Fibroblast of pulmonary artery (primary cell): ENCODE measurements at regions not wholly inside any gene's neighbourhood (a gene's known extent, or its start where the extent isn't known, plus 50 kb on each side); places are given as distances from the start of the nearest gene placed in this dataset.

Source experiments
- DNase-seq: peaks from one replicate; pipeline ENCODE4 v3.0.0-alpha.2; 2010; ENCODE audit warnings: low read depth
- H3K4me3 ChIP-seq: replicated peaks from 2 replicates; pipeline ENCODE4 v1.5.1; 2011; ENCODE audit warnings: low read depth, mild to moderate bottlenecking, control low read depth, low read length, moderate library complexity
- TF ChIP-seq, protein P1 (sequence below): IDR thresholded peaks from 2 replicates; pipeline ENCODE4 v1.5.1; 2011; ENCODE audit warnings: mild to moderate bottlenecking, control low read depth, low read length, inconsistent platforms; ENCODE audit errors: missing control alignments

DNA sequence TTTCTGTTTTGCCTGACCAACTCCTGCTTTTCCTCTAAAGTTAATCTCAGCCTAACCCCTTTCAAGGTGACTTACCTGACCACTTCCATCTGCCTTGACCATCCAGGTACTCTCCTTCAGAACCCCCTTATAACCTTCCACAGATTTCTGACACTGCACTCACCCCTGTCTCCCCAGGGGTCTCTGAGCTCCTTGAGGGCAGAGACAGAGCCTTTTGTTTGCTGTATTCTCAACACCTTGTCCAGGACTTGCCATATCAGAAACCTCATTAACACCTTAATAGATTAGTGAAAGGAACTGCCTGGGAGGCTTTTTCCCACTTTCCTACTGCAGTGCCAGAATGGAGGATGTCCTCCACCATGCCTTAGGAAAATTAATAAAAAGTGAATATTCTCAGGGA is 119.7 kb upstream of the SERPINE2 start:
- TF ChIP-seq, protein P1, sequence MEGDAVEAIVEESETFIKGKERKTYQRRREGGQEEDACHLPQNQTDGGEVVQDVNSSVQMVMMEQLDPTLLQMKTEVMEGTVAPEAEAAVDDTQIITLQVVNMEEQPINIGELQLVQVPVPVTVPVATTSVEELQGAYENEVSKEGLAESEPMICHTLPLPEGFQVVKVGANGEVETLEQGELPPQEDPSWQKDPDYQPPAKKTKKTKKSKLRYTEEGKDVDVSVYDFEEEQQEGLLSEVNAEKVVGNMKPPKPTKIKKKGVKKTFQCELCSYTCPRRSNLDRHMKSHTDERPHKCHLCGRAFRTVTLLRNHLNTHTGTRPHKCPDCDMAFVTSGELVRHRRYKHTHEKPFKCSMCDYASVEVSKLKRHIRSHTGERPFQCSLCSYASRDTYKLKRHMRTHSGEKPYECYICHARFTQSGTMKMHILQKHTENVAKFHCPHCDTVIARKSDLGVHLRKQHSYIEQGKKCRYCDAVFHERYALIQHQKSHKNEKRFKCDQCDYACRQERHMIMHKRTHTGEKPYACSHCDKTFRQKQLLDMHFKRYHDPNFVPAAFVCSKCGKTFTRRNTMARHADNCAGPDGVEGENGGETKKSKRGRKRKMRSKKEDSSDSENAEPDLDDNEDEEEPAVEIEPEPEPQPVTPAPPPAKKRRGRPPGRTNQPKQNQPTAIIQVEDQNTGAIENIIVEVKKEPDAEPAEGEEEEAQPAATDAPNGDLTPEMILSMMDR: no peak
- no peak for DNase-seq
- H3K4me3 ChIP-seq: no peak overlapping the region

DNA sequence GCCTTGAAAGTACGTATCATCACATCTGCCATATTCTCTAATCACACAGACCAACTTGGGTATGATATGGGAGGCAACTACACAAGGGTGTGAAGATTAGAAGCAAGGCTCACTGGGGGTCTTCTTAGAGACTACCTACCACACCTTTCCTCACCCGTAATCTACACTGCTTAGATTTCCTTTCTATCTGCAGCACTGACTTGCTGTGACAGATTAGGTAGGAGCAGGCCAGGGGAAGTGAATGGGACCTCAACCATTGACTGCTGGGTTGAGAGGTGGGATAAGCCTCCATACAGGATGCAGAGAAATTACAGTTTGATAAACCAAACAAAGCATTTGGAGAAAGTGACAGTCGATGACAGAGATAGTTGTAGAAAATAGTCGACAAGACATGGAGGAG is 119.0 kb upstream of the SERPINE2 start:
- TF ChIP-seq, protein P1: no peak

DNA sequence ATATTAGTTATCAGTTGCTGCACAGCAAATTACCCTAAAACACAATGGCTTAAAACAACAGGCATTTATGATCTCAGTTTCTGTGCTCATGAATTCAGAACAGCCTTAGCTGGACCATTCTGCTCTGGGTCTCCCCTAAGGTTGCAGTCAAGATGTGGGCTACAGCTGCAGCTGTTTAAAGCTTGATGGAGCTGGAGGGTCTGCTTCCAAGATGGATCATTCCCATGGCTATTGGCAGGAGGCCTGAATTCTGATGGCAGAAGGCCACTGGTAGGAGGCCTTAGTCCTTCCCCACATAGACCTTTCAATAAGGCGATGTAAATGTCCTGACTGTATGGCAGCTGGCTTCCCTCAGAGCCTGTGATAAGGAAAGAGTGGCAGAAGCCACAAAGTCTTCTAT is 118.6 kb upstream of the SERPINE2 start:
- H3K4me3 ChIP-seq: no peak overlapping the region
- TF ChIP-seq, protein P1: no peak
- DNase-seq: no peak

More for the DNA sequence above, 119.0 kb upstream of the SERPINE2 start:
- DNase-seq: no peak
- H3K4me3 ChIP-seq: no peak overlapping the region

DNA sequence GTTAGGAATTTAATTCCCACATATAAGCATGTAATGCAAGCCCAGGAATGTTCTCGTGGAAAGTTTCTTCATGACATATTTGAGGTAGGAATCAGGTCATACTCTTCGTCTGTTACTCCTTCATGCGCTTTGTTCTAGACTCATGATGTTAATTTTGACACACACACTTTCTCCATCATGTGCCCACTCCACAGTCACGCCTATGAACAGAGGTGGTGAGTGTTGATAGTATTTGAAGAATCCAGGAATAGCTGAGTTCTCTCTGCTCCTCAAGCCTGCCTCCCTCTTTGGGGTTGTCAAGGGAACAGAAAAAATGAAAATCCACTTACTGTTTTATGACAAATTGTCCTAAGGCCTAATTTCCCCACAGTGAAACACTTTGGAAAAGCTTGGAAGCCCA is 117.3 kb upstream of the SERPINE2 start:
- TF ChIP-seq, protein P1: no peak
- no peak overlapping the region for H3K4me3 ChIP-seq

DNA sequence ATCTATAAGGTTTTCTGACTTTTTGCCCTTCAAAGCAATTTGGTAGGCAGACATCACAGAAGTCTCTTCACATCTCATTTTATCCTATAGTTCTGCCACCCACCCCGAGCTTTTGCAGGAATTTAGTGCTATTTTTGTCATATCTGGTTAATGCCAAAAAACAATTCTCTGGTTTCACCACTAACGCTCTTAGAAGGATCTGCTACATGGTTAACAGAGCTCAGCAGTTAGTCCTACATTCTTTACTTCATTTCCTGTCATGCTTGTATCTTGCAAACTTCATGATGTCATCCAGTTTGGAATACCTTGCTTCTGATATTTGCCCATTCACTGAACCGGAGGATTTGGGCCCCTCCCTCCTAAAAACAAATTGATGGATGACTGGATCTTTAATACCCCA is 116.8 kb upstream of the SERPINE2 start:
- no peak overlapping the region for H3K4me3 ChIP-seq
- TF ChIP-seq, protein P1: no peak
- peak; percentile 67 for DNase-seq

More for the DNA sequence above, 117.3 kb upstream of the SERPINE2 start:
- peak; percentile 18 for DNase-seq

DNA sequence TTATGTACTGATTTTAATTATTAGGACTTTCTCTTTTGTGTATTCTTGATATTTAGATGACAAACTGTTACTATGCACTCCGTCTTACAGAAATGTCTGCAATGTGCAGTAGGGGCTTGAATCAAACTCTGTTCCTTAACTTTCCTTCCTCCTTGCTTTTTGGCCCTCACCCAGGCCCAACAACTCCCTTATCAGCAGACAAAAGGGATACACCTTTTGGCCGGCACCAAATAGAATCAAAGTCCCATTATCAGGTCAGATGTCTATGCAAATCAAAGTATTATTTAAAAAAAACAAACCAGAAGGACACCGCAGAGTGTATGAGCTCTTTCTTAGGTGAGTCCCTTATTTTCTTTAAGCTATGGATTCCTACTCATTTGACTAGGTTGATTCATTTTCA is 116.3 kb upstream of the SERPINE2 start:
- TF ChIP-seq, protein P1: no peak
- H3K4me3 ChIP-seq: no peak overlapping the region
- no peak for DNase-seq

DNA sequence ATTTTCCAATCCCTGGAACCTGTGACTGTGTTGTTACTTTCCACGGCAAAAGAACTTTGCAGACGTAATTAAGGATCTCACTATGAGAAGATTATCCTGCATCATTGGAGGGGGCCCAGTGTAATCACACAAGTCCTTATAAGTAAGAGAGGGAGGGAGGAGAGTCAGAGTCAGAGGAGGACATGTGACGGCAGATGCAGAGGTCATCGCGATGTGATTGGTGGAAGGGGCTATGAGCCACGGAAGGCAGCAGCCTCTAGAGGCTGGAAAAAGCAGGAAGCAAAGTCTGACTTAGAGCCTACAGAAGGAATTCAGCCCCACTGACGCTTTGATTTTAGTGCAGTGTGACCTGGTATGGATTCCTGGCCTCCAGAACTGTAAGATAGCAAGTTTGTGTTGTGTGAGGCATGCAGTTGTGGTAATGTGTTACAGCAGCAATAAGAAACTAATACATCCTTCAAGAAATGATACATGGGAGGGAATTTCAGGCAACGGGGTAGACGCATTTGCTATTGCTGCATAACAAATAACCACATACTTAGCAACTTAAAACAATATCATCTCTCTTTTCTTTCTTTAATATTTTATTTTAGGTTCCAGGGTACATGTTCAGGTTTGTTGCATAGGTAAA is 112.7 kb upstream of the SERPINE2 start:
- TF ChIP-seq, protein P1: no peak

More for the DNA sequence above, 112.7 kb upstream of the SERPINE2 start:
- DNase-seq: no peak
- no peak overlapping the region for H3K4me3 ChIP-seq
